Ecto neural progenitor cell (in vitro differentiated cells): ENCODE measurements at regions not wholly inside any gene's neighbourhood (a gene's known extent, or its start where the extent isn't known, plus 50 kb on each side); places are given as distances from the start of the nearest gene placed in this dataset.

Experiments
- DNase-seq: peaks from one replicate; pipeline ENCODE4 v3.0.0-alpha.2; 2018; ENCODE audit warnings: low spot score

GRCh38 chr2:195407783-195408182, 249.2 kb upstream of the SLC39A10 start:
- no peak for DNase-seq

GRCh38 chr2:195406886-195407603, 250.0 kb upstream of the SLC39A10 start:
- DNase-seq: no peak

- no peak for DNase-seq
These were observed 252.4 kb upstream of the SLC39A10 start for GRCh38 chr2:195404651-195405050.

DNA sequence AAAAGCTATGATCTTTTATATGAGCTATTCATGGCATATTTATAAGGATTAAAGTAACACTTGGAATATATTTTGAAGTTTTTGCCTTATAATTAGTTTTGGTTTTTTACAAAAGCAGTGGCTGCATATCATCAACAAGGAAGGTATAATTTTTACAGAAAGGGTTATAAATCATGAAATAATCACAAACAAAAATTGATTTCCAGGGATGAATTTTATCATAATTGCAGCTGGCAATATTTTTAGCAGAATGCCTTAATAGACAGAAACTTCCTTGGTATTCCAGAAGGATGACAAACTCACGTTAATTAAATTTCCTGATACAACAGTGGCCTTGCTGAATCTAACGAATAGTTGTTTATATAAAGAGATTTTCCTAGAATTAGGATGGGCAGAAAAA, 260.5 kb upstream of the SLC39A10 start:
- no peak for DNase-seq

- no peak for DNase-seq
These were observed 261.7 kb upstream of the SLC39A10 start for GRCh38 chr2:195395362-195395761.

- DNase-seq: no peak
These were observed 264.3 kb upstream of the SLC39A10 start for GRCh38 chr2:195392446-195393336.

GRCh38 chr2:195390686-195391321, 266.2 kb upstream of the SLC39A10 start:
- DNase-seq: no peak

DNA sequence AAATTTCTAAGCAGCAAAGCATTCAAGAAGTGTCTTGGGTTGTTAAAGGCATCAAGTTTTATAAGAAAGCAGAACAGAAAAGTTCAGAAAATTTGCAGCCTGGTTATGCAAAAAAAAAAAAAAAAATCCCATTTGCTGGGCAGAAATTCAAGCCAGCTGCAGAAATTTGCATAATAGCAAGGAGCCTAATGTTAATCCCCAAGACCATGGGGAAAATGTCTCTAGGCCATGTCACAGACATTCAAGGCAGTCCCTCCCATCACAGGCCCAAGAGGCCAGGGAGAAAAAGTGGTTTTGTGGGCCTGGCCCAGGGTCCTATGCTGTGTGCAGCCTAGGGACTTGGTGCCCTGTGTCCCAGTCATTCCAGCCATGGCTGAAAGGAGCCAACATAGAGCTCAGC, 269.0 kb upstream of the SLC39A10 start:
- DNase-seq: no peak

GRCh38 chr2:195382186-195382585, 274.8 kb upstream of the SLC39A10 start:
- no peak for DNase-seq

GRCh38 chr2:195370167-195370943, 286.7 kb upstream of the SLC39A10 start:
- no peak for DNase-seq

GRCh38 chr2:195369218-195369587, 287.8 kb upstream of the SLC39A10 start:
- no peak for DNase-seq

DNA sequence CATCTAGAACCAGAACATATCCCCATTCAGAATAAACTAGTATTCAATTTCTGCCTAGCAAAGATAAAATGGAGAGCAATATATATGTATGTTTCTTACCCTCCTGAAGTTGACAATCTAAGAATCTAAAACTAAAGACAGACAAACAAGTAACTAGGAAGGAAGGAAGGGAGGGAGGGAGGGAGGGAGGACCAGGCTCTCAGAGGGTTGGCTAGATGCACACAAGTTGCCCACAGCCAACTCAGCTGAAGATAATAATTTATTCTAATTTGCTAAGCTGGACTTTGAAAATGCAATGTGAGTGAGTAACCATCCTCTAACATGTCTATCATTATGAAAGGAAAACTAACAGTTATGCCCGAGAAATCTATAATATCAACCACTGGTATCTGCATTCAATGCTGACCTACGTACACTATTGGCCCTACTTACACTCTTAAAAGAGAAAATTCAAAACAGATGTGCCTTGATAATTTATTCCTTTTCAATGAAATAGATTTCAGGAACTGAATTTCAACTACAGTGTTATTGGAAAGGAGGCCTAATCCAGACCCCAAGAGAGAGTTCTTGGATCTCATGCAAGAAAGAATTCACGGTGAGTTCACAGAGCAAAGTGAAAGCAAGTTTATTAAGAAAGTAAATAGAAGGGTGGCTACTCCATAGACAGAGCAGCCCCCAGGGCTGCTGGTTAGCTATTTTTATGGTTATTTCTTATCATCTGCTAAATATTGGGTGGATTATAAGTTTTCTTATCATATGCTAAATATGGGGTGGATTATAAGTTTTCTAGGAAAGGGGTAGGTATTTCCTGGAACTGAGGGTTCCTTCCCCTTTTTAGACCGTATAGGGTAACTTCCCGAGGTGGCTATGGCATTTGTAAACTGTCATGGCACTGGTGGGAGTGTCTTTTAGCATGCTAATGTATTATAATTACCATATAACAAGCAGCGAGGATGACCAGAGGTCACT, 288.5 kb upstream of the SLC39A10 start:
- no peak for DNase-seq

- DNase-seq: no peak
These were observed 289.2 kb upstream of the SLC39A10 start for GRCh38 chr2:195367809-195368208.

GRCh38 chr2:195364015-195364965, 292.7 kb upstream of the SLC39A10 start:
- no peak for DNase-seq

DNA sequence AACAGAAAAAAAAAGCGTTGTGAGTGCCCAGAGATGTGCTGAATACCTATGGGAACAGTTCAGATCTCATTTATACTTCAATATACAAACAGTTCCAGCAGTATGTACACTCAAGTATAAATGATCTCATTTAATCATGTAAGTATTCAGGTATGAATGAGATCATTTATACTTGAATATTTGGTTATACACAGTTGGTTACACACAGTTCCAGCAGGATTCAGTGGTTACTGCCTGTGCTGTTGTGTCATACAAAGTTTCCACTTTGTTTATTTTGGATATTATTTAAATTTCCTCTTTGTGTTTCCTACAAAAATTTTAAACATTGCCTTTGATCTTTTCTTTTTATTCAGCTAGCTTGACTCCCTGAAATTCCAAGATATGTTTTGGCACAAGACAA, 293.5 kb upstream of the SLC39A10 start:
- DNase-seq: no peak

DNA sequence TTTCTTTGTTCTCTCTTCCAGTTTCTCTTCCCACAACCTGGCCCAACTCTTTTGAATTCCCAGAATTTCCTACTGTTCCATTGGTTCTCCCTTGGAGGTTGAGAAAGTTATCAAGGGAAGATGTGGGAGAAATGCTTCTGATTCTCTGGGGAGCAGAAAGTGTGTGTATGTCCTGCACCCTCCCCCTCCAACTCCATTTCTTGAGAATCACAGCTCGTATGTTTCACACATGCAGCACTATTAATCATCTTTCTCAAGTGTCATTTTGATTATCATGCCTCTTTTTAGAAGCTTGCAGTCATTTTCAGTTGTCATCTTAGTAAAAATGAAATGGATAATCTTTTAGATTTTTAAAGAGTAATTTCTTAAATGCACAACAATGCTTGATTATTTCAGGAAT, 296.8 kb upstream of the SLC39A10 start:
- DNase-seq: no peak

DNA sequence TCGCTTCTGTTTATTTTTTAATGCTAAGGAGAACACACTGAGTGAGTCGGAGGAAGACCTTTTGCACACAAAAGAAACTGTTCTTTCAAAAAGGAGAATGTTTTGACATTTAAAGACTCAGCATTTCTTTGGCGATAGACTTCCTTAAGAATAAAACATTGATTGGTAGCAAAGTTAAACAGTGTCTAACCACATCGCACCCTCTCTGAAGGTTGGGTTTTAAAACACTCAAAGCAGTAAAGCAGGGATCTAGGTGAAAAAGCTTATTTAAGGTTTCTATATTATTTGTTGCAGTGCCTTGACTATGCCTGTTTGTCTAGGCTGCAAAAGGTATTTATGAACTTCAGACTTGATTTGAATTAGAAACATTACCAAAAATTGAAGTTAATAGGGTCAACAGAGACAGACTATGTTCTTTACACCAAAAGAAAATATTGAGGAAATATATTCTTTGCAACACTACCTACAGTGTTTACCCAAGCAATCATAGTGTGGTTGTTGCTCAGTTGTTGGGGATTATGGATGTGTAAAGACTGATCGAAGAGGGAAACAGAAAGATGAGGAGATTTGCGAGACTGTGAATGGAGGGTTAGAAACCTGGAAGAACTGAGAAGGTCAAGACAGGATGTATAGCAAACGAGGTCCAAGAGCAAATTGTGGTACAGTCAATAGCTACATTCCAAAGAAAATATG, 297.8 kb upstream of the SLC39A10 start:
- DNase-seq: no peak

GRCh38 chr2:195356920-195357440, 300.0 kb upstream of the SLC39A10 start:
- DNase-seq: no peak

DNA sequence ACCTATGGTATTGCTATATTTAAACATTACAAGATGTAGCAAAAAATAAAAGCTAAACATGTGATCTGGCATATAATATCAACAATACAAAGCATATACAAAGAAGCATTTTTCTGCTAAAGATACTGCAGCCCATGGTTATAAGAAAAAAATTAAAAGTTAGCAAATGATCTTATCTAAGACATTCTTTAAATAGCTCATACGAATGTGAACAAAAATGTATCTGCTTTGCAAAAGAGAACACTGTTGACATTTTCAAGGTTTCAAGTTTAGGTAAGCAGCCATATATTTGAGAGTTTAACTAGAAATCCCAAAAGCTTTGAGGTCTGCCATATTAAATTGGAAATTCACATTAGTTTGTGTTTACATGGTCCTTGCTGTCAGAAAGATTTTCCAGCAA, 301.0 kb upstream of the SLC39A10 start:
- no peak for DNase-seq
